Chondrocyte (in vitro differentiated cells): ENCODE measurements at regions not wholly inside any gene's neighbourhood (a gene's known extent, or its start where the extent isn't known, plus 50 kb on each side); places are given as distances from the start of the nearest gene placed in this dataset.

ENCODE experiments used
- DNase-seq: peaks from one replicate; pipeline ENCODE4 v3.0.0; 2021; ENCODE audit warnings: mixed read lengths, low spot score
- H3K27ac Mint-ChIP-seq: one replicate; pipeline ENCODE4 v1.8.0; 2021; ENCODE audit warnings: mild to moderate bottlenecking, moderate library complexity, mixed read lengths; ENCODE audit not compliant: unreplicated experiment
- H3K27me3 Mint-ChIP-seq: 2 replicates; pipeline ENCODE4 v1.8.0; 2021; ENCODE audit warnings: low read depth, mixed read lengths
- H3K36me3 Mint-ChIP-seq: 2 replicates; pipeline ENCODE4 v1.8.0; 2021; ENCODE audit warnings: low read depth, mixed read lengths
- H3K4me1 Mint-ChIP-seq: 2 replicates; pipeline ENCODE4 v1.8.0; 2021; ENCODE audit warnings: low read depth, mild to moderate bottlenecking, mixed read lengths
- H3K4me3 Mint-ChIP-seq: one replicate; pipeline ENCODE4 v1.8.0; 2021; ENCODE audit warnings: mild to moderate bottlenecking, moderate library complexity, mixed read lengths; ENCODE audit not compliant: unreplicated experiment
- H3K9me3 Mint-ChIP-seq: 2 replicates; pipeline ENCODE4 v1.8.0; 2021; ENCODE audit warnings: low read depth, mixed read lengths
- TF ChIP-seq, protein P1 (sequence below): fragments of 200-600 bp; sonication (generic); IDR thresholded peaks from 2 replicates; pipeline ENCODE4 v1.5.0; 2021; ENCODE audit warnings: antibody characterized with exemption, mild to moderate bottlenecking, moderate library complexity

GRCh38 chr18:54100920-54101470 lies 123.5 kb downstream of the MBD2 start:
- H3K4me3 Mint-ChIP-seq, result no peak overlapping the region
- peaks cover 5% of the 10 kb centered on the region for H3K9me3 Mint-ChIP-seq
- H3K36me3 Mint-ChIP-seq, result no peaks in the 10 kb centered on the region
- H3K4me1 Mint-ChIP-seq, result no peaks in the 10 kb centered on the region
- DNase-seq, result no peak
- TF ChIP-seq, protein P1, sequence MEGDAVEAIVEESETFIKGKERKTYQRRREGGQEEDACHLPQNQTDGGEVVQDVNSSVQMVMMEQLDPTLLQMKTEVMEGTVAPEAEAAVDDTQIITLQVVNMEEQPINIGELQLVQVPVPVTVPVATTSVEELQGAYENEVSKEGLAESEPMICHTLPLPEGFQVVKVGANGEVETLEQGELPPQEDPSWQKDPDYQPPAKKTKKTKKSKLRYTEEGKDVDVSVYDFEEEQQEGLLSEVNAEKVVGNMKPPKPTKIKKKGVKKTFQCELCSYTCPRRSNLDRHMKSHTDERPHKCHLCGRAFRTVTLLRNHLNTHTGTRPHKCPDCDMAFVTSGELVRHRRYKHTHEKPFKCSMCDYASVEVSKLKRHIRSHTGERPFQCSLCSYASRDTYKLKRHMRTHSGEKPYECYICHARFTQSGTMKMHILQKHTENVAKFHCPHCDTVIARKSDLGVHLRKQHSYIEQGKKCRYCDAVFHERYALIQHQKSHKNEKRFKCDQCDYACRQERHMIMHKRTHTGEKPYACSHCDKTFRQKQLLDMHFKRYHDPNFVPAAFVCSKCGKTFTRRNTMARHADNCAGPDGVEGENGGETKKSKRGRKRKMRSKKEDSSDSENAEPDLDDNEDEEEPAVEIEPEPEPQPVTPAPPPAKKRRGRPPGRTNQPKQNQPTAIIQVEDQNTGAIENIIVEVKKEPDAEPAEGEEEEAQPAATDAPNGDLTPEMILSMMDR, result no peak
- no peak overlapping the region for H3K27ac Mint-ChIP-seq
- no peaks in the 10 kb centered on the region for H3K27me3 Mint-ChIP-seq

- TF ChIP-seq, protein P1, result no peak
- Mint-ChIP-seq H3K27me3 (no peaks in the 10 kb centered on the region), H3K36me3 (peaks cover 2% of the 10 kb centered on the region), H3K4me1 (no peaks in the 10 kb centered on the region), H3K4me3 (no peak overlapping the region), H3K9me3 (peaks cover 5% of the 10 kb centered on the region), H3K27ac (no peak overlapping the region)
- no peak for DNase-seq
Observed at GRCh38 chr18:54100466-54100865, 124.0 kb downstream of the MBD2 start.

DNA sequence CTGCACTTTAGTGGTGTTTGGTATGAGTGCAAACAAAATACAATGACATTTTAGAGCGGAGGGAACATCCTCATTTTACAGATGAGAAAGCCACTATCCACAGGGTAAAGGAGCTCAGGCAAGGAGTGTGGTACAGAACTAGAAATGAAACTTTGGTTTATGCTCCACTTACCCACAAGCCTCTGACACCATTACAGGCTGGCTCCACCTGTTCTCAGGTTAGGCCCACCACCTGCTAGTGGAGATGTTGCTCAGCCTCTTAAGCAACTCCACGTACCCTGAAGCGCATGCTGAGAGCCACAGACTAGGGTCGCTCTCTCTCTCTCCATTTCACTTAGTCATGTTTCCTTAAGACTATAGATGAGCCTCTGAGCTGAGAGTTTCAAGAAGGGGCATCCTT lies 130.0 kb downstream of the MBD2 start:
- no peak for DNase-seq
- peaks cover 2% of the 10 kb centered on the region for H3K36me3 Mint-ChIP-seq
- H3K9me3 Mint-ChIP-seq, result peaks cover 5% of the 10 kb centered on the region
- TF ChIP-seq, protein P1, result no peak
- H3K27me3 Mint-ChIP-seq, result no peaks in the 10 kb centered on the region
- no peak overlapping the region for H3K27ac Mint-ChIP-seq
- H3K4me3 Mint-ChIP-seq, result no peak overlapping the region
- H3K4me1 Mint-ChIP-seq, result peaks cover 4% of the 10 kb centered on the region

DNA sequence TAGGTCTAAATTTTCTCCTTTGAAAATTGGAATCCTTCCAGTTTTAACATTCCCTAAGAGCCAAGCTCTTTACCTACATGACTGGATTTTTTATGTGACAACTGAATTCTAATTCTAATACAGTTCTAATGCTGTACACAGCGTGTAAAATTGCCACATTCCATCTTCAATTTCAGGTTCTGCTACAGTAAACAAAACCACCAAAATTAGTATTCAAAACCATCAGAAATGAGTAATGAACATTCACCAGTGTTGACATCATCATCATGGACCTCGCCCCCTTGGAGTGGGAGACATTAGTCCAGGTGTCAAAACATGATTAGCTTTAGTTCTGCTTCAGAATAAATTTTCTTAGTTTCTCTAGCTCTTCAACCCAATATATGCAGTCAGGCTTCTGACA lies 133.6 kb downstream of the MBD2 start:
- no peaks in the 10 kb centered on the region for H3K27me3 Mint-ChIP-seq
- no peak overlapping the region for H3K27ac Mint-ChIP-seq
- H3K36me3 Mint-ChIP-seq, result peaks cover 2% of the 10 kb centered on the region
- no peak for DNase-seq
- TF ChIP-seq, protein P1, result no peak
- H3K4me1 Mint-ChIP-seq, result peaks cover 4% of the 10 kb centered on the region
- no peaks in the 10 kb centered on the region for H3K9me3 Mint-ChIP-seq
- no peak overlapping the region for H3K4me3 Mint-ChIP-seq

DNA sequence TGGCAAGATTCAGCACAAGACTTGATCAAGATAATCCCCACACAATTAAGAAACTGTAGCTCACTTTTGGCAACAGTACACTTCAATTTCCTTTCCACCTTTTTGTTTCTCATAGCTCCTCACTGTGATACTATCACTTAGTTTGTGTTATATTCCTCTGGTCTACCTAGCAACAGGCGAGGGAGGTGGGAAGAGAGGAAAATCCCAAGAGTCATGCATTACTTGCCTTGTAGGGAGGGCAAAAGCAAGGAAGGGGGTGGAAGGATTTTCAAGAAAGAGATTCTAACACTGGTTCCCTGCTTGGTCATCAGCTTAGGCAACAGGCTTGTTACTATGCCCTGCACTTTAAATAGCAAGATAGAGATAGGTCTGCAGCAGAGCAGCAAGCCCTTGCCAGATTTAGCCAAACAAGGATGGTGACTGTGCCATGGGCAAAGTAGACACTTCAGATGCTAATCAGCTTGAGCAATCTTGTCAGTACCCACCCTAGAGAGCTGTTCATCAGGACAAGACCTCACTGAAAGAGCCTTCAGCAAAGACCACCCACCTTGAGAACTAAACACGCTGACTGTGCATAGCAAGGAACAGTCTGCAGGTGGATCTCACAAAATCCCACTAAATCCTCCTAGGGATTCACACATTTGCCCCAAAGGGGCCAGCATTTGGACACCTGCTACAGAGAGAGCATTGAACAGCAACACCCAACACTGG lies 134.6 kb downstream of the MBD2 start:
- TF ChIP-seq, protein P1, result no peak
- DNase-seq, result no peak
- Mint-ChIP-seq H3K27ac (no peak overlapping the region), H3K4me1 (peaks cover 4% of the 10 kb centered on the region), H3K9me3 (no peaks in the 10 kb centered on the region), H3K27me3 (no peaks in the 10 kb centered on the region), H3K4me3 (no peak overlapping the region), H3K36me3 (peaks cover 1% of the 10 kb centered on the region)
